ENCODE measurements at regions not wholly inside any gene's neighbourhood (a gene's known extent, or its start where the extent isn't known, plus 50 kb on each side); places are given as distances from the start of the nearest gene placed in this dataset.

GRCh38 chr2:136373029-136373428 is 255.1 kb upstream of the CXCR4 start:
- no peak overlapping the region for H3K27ac ChIP-seq (replicated peaks)
- TF ChIP-seq SPI1 (IDR thresholded peaks at IDR 0.05; ENCODE audit: borderline replicate concordance, low read depth) (no peak), POLR2AphosphoS5 (IDR thresholded peaks at IDR 0.05; ENCODE audit: low read depth) (no peak), GABPA (IDR thresholded peaks at IDR 0.05; ENCODE audit: low read depth) (no peak), REST (IDR thresholded peaks at IDR 0.05; ENCODE audit: insufficient replicate concordance, low read depth) (no peak), CTCF (IDR thresholded peaks at IDR 0.05; ENCODE audit: insufficient read depth, low read length) (no peak)
- DNase-seq (ENCODE audit: low read depth in 1 of 2, low spot score in 1 of 2): no peak
- no peak overlapping the region for H3K4me3 ChIP-seq (replicated peaks; ENCODE audit: insufficient read depth, low read length)
- no peaks in the 10 kb centered on the region for H3K27me3 ChIP-seq (ENCODE audit: insufficient read depth, poor library complexity, severe bottlenecking)

DNA sequence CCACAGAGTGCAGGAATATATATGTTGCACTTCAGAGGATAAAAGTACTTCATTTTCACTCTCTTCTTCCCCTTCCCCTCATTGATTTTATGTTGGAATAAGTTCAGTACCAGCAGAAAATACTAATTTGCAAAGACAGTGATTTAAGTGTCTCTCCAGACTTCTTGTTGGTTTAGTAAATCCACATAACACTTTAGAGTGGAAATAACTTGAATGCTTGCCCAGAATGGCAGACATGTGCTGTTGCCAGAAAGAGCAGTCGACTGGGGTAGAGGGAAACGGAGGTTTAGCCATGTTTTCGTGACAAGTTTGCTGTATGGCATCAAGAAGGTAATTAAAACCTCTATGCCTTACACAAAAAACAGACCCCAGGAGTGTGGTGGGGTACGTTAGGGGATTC is 246.0 kb upstream of the CXCR4 start:
- TF ChIP-seq SPI1 (IDR thresholded peaks at IDR 0.05; ENCODE audit: borderline replicate concordance, low read depth) (no peak), REST (IDR thresholded peaks at IDR 0.05; ENCODE audit: insufficient replicate concordance, low read depth) (no peak), GABPA (IDR thresholded peaks at IDR 0.05; ENCODE audit: low read depth) (no peak), POLR2AphosphoS5 (IDR thresholded peaks at IDR 0.05; ENCODE audit: low read depth) (no peak), CTCF (IDR thresholded peaks at IDR 0.05; ENCODE audit: insufficient read depth, low read length) (no peak)
- DNase-seq (ENCODE audit: low read depth in 1 of 2, low spot score in 1 of 2): no peak
- H3K27ac ChIP-seq (replicated peaks): no peak overlapping the region
- no peaks in the 10 kb centered on the region for H3K27me3 ChIP-seq (ENCODE audit: insufficient read depth, poor library complexity, severe bottlenecking)
- no peak overlapping the region for H3K4me3 ChIP-seq (replicated peaks; ENCODE audit: insufficient read depth, low read length)

DNA sequence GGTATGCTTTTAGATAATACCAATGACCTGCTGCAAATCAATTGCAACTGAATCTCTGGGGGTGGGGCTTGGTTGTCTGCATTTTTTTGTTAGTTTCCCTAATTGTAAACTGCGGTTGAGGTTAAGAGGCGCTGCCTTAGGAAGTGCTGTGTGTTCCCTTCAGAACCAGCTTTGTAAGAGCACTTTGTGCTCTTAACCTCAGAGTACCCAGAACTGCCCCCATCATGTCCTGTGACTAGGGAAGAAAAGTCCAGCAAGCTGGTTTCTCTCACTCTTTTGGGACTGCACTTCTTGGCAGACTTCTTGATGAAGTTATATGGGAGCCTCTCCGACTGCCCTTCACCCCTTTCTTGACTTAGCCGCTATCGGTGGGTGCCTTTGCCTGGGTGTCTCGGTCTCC is 245.5 kb upstream of the CXCR4 start:
- H3K4me3 ChIP-seq (replicated peaks; ENCODE audit: insufficient read depth, low read length): no peak overlapping the region
- no peaks in the 10 kb centered on the region for H3K27me3 ChIP-seq (ENCODE audit: insufficient read depth, poor library complexity, severe bottlenecking)
- no peak for DNase-seq (ENCODE audit: low read depth in 1 of 2, low spot score in 1 of 2)
- TF ChIP-seq GABPA (IDR thresholded peaks at IDR 0.05; ENCODE audit: low read depth) (no peak), SPI1 (IDR thresholded peaks at IDR 0.05; ENCODE audit: borderline replicate concordance, low read depth) (no peak), REST (IDR thresholded peaks at IDR 0.05; ENCODE audit: insufficient replicate concordance, low read depth) (no peak), POLR2AphosphoS5 (IDR thresholded peaks at IDR 0.05; ENCODE audit: low read depth) (no peak), CTCF (IDR thresholded peaks at IDR 0.05; ENCODE audit: insufficient read depth, low read length) (no peak)
- no peak overlapping the region for H3K27ac ChIP-seq (replicated peaks)
